ENCODE measurements at regions not wholly inside any gene's neighbourhood (a gene's known extent, or its start where the extent isn't known, plus 50 kb on each side); places are given as distances from the start of the nearest gene placed in this dataset.

DNA sequence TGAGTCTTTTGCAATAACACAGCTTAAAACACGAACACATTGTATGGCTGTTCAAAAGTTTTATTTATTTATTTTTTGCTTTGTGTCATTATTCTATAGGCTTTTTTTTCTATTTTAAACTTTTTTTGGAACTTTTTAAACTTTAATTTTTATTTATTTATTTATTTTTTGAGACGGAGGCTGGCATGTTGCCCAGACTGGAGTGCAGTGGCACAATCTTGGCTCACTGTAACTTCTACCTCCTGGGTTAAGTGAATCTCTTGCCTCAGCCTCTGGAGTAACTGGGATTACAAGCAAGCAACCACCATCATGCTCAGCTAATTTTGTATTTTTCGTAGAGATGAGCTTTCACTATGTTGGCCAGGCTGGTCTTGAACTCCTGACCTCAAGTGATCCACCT, 88.3 kb upstream of the GADD45A start:
- Histone ChIP-seq H3K27ac (no peak overlapping the region), H3K4me1 (no peaks in the 10 kb centered on the region), H3K9me3 (no peaks in the 10 kb centered on the region), H3K4me3 (no peak overlapping the region), H3K27me3 (no peaks in the 10 kb centered on the region), H3K36me3 (no peaks in the 10 kb centered on the region)
- no peak for DNase-seq (ENCODE audit: low spot score in 2 of 2)
- intact Hi-C loops (cut with DNase I) = no loop called here
- TF ChIP-seq, protein P1, sequence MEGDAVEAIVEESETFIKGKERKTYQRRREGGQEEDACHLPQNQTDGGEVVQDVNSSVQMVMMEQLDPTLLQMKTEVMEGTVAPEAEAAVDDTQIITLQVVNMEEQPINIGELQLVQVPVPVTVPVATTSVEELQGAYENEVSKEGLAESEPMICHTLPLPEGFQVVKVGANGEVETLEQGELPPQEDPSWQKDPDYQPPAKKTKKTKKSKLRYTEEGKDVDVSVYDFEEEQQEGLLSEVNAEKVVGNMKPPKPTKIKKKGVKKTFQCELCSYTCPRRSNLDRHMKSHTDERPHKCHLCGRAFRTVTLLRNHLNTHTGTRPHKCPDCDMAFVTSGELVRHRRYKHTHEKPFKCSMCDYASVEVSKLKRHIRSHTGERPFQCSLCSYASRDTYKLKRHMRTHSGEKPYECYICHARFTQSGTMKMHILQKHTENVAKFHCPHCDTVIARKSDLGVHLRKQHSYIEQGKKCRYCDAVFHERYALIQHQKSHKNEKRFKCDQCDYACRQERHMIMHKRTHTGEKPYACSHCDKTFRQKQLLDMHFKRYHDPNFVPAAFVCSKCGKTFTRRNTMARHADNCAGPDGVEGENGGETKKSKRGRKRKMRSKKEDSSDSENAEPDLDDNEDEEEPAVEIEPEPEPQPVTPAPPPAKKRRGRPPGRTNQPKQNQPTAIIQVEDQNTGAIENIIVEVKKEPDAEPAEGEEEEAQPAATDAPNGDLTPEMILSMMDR (IDR thresholded peaks at IDR 0.05) = no peak

DNA sequence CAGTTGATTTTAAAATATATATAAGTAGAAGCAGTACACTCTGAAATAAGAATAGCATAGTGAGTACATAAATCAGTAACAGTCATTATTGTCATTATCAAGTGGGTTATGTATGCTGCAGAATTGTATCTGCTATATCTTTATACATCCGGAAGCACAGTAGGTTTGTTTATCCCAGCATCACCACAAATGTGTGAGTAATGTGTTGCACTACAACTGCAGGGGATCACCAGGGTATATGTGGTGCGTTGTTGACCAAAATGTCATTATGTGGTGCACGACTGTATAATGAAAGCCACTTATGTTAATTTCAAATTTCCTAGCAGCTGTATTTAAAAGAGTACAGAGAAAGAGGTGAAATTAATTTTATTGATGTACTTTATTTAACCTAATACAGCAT, 87.7 kb upstream of the GADD45A start:
- no peaks in the 10 kb centered on the region for H3K9me3 ChIP-seq
- no peak overlapping the region for H3K4me3 ChIP-seq
- no peaks in the 10 kb centered on the region for H3K36me3 ChIP-seq
- intact Hi-C loops (cut with DNase I) = no loop called here
- TF ChIP-seq, protein P1 (IDR thresholded peaks at IDR 0.05) = no peak
- no peaks in the 10 kb centered on the region for H3K4me1 ChIP-seq
- H3K27ac ChIP-seq = no peak overlapping the region
- no peaks in the 10 kb centered on the region for H3K27me3 ChIP-seq
- no peak for DNase-seq (ENCODE audit: low spot score in 2 of 2)

DNA sequence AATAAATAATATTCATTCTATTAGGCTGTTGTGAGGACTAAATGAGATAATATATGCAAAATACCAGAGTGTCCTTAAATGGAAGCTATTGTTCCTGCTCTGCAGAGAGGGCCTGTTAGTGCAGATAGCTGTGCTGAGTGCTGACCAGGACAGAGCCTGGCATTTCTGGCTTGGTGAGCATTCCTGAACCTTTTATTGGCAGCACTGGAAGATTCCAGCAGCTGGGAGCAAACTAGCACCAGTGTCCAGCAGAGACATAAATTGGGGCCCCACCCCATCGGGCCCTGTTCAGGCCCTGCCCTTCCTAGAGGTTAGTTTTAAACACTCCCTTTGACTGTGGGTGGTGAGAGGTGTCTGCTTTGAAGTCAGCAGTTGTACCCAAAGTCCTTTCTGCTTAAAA, 85.9 kb upstream of the GADD45A start:
- no peak for DNase-seq (ENCODE audit: low spot score in 2 of 2)
- Histone ChIP-seq H3K4me3 (no peak overlapping the region), H3K27ac (no peak overlapping the region), H3K9me3 (no peaks in the 10 kb centered on the region), H3K27me3 (no peaks in the 10 kb centered on the region), H3K36me3 (no peaks in the 10 kb centered on the region), H3K4me1 (no peaks in the 10 kb centered on the region)
- TF ChIP-seq, protein P1 (IDR thresholded peaks at IDR 0.05) = no peak
- intact Hi-C loops (cut with DNase I) = no loop called here

DNA sequence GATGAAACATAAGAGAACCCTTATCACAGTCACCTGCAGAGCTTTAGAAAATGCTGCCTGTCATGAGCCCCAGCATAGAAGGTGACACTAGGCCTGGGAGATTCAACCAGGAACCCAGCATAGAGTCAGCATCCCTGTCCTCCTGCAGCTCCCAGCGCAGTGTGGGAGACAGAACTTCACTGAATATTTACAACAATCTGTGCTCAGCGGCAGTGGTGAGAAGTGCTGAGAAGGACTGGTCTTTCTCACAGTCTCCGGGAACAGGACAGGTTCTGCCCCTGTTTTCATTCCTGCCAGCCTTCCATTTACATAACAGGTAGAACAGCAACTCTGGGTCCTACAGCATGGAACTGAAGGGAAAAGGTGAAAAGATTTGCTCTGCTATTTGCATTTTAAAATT, 83.5 kb upstream of the GADD45A start:
- H3K4me1 ChIP-seq = no peaks in the 10 kb centered on the region
- TF ChIP-seq, protein P1 (IDR thresholded peaks at IDR 0.05) = no peak
- no peak for DNase-seq (ENCODE audit: low spot score in 2 of 2)
- H3K27ac ChIP-seq = no peak overlapping the region
- H3K9me3 ChIP-seq = no peaks in the 10 kb centered on the region
- intact Hi-C loops (cut with DNase I) = no loop called here
- no peaks in the 10 kb centered on the region for H3K36me3 ChIP-seq
- H3K27me3 ChIP-seq = no peaks in the 10 kb centered on the region
- no peak overlapping the region for H3K4me3 ChIP-seq

DNA sequence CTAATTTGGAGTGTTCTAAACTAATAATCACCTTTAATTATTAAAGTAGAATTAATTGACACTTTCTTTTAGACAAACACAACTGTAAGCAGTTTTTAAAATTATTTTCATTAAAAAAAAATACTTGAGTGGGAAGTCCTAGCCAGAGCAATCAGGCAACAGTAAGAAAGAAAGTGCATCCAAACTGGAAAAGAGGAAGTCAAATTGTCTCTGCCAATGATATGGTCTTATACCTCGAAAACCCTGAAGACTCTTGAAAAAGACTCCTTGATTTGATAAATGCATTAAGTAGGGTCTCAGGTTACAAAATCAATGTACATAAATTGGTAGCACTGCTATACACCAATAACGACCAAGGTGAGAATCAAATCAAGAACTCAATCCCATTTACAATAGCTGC, 83.0 kb upstream of the GADD45A start:
- no peak overlapping the region for H3K4me3 ChIP-seq
- H3K27ac ChIP-seq = no peak overlapping the region
- no peaks in the 10 kb centered on the region for H3K36me3 ChIP-seq
- DNase-seq (ENCODE audit: low spot score in 2 of 2) = no peak
- no peaks in the 10 kb centered on the region for H3K9me3 ChIP-seq
- H3K4me1 ChIP-seq = no peaks in the 10 kb centered on the region
- intact Hi-C loops (cut with DNase I) = no loop called here
- H3K27me3 ChIP-seq = no peaks in the 10 kb centered on the region
- TF ChIP-seq, protein P1 (IDR thresholded peaks at IDR 0.05) = no peak

DNA sequence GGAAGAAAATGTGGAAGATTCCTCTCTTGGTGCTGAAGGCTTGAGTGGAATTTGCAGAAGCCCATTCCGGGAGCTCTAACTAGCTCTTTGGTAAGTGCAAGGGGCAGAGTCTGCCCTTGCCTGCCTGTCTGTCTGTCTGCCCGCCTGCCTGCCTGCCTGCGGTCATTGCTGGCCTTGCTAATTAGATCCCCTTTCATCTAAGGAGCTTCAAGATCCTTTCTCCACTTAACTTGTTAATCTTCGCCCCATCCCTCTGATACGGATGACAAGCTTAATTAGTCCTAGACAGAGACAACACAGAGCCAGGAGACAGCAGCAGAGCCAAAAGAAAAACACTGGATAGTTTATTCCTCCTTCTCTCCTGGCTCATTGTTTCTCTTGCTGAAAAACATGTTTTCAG, 80.2 kb upstream of the GADD45A start:
- DNase-seq (ENCODE audit: low spot score in 2 of 2) = no peak
- Histone ChIP-seq H3K4me1 (no peaks in the 10 kb centered on the region), H3K36me3 (no peaks in the 10 kb centered on the region), H3K4me3 (no peak overlapping the region), H3K9me3 (no peaks in the 10 kb centered on the region), H3K27ac (no peak overlapping the region), H3K27me3 (no peaks in the 10 kb centered on the region)
- intact Hi-C loops (cut with DNase I) = no loop called here
- TF ChIP-seq, protein P1 (IDR thresholded peaks at IDR 0.05) = no peak
